ENCODE measurements at regions not wholly inside any gene's neighbourhood (a gene's known extent, or its start where the extent isn't known, plus 50 kb on each side); places are given as distances from the start of the nearest gene placed in this dataset.

DNA sequence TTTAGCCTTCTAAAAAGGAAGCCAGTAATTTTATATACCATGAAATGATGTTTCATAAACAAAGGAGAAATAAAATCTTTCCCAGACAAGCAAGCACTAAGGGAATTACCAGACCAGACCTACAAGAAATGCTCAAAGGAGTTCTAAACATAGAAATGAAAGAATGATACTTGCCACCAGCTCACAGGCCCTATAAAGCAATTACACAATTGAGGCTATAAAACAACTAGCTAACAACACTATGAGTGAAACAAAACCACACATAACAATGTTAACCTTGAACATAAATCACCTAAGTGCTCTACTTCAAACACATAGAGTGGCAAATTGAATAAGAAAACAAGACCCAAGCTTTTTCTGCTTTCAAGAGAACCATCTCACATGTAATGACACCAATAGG is 123.8 kb downstream of the BARHL2 start:
- TF ChIP-seq POLR2AphosphoS5 (IDR thresholded peaks at IDR 0.05) (no peak), POLR2A (IDR thresholded peaks at IDR 0.05) (no peak)
- TF ChIP-seq, protein P1, sequence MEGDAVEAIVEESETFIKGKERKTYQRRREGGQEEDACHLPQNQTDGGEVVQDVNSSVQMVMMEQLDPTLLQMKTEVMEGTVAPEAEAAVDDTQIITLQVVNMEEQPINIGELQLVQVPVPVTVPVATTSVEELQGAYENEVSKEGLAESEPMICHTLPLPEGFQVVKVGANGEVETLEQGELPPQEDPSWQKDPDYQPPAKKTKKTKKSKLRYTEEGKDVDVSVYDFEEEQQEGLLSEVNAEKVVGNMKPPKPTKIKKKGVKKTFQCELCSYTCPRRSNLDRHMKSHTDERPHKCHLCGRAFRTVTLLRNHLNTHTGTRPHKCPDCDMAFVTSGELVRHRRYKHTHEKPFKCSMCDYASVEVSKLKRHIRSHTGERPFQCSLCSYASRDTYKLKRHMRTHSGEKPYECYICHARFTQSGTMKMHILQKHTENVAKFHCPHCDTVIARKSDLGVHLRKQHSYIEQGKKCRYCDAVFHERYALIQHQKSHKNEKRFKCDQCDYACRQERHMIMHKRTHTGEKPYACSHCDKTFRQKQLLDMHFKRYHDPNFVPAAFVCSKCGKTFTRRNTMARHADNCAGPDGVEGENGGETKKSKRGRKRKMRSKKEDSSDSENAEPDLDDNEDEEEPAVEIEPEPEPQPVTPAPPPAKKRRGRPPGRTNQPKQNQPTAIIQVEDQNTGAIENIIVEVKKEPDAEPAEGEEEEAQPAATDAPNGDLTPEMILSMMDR (IDR thresholded peaks at IDR 0.05): no peak

Data from sigmoid colon (tissue), 4 donors.